GM21723 (cell line): ENCODE measurements at regions not wholly inside any gene's neighbourhood (a gene's known extent, or its start where the extent isn't known, plus 50 kb on each side); places are given as distances from the start of the nearest gene placed in this dataset.

ENCODE experiments used
- ATAC-seq: cut with Tn5 transposase; IDR thresholded peaks from one replicate; pipeline ENCODE4 v1.9.1; 2021; ENCODE audit warnings: mild to moderate bottlenecking, moderate library complexity; ENCODE audit not compliant: unreplicated experiment

DNA sequence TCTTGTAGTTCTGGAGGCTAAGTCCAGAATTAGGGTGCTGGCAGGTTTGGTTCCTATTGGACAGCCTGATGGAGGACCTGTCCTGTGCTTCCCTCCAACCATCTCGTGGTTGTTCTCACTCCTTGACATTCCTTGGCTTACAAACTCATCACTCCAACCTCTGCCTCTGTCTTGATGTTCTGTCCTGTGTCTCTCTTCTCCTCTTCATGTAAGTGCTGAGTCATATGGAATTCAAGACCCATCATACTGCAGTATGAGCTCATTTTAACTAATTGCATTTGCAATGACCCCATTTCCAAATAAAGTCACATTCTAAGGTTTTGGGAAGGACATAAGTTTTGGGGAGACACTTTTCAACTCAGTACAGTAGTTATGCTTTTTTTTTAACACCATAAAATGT is 374.7 kb downstream of the TRIB2 start:
- no peak for ATAC-seq

DNA sequence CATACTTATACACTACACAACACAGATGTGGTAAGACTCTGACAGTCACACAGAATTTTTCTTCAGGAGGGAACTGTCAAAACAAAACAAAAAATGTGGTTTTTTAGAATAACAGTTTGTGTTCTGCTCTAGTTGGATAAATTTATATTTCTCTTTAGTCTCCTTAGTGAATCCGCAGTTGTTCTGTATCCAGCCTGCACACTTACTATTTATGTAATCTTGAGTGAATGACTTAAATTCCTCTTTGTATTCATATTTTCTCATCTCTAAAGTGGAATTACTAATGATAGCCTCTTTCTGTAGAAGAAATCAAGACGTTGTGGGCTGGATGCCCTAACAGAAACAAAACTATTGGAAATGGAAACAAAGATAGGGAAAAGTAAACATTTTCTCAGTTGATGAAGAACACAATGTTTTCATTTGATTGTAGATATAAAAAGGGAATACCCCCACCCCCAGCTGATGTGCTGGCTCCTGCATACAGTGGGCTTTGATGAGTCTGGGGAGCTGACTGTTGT is 375.2 kb downstream of the TRIB2 start:
- ATAC-seq = no peak

DNA sequence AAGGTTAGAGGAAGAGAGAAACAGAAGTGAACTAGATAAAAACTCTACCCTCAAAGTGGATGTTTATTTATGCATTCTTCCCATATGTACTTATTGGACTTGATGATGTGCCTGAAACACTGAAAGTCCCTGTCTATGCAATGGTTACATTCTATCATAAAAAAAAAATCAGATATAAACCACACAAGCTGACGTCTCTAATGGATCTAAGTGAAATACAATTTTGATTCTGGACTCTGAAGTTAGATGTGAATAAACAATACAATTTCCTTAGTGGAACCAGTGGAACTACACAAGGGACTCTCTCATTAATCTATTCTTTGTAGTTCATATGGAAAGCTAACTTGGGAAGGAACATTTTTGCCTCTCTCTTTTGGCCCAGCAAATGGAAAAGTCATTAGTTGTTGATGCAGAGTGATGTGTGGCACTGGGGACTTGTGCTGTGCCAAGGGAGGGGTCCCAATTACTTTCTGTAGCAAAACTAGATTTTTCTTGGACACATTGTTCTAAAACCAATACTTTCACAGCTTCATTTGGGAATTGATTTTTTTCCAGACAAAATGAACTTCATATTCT is 376.8 kb downstream of the TRIB2 start:
- ATAC-seq = no peak

DNA sequence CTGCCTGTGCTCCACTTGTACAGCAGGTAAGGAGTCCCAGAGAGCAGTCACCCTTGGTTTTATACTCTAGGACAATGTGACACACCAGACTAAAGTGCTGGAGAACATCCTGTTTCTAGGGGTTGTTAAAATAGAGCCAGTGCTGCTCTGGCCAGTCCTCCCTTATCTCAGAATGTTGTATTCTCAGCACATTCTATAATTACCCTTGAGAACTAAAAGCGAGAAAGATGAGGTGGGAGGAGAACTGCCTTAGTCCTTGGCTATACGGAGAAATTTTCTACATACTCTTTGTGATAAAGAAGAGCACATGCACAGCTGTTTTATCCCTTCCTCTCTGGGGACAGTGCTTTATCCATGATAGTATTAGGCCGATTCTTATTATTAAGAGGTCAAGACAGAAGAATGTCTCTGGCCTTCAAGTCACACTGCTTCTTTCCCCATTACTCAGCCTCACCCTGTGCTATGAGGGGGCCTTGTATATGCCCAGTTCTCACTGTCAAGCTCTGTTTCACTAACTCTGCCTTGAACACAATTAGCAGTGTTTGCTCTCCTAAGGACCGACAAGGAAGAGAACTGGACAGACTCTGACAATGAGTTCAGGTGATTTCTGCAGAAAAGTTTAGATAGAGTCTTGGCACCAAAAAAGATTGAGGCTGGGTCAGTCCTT is 385.8 kb downstream of the TRIB2 start:
- no peak for ATAC-seq

DNA sequence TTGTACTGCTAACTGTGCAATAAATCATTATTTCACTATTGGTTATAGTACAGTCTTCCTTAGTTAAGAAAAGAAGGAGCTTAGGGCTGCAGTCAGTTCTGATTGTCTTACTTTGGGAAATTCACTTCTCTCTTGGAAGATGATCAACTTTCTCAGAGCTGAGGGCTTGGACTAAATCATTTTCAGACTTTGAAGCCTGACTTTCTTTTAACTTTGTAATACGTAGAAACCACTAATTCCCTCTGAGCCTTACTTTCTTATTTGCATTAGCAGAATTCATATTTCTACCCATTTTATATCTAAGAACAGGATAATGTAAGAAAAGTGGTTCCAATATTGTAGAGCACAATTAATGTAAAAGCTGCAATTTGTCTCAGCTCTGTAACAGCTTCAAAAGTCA is 386.4 kb downstream of the TRIB2 start:
- no peak for ATAC-seq

DNA sequence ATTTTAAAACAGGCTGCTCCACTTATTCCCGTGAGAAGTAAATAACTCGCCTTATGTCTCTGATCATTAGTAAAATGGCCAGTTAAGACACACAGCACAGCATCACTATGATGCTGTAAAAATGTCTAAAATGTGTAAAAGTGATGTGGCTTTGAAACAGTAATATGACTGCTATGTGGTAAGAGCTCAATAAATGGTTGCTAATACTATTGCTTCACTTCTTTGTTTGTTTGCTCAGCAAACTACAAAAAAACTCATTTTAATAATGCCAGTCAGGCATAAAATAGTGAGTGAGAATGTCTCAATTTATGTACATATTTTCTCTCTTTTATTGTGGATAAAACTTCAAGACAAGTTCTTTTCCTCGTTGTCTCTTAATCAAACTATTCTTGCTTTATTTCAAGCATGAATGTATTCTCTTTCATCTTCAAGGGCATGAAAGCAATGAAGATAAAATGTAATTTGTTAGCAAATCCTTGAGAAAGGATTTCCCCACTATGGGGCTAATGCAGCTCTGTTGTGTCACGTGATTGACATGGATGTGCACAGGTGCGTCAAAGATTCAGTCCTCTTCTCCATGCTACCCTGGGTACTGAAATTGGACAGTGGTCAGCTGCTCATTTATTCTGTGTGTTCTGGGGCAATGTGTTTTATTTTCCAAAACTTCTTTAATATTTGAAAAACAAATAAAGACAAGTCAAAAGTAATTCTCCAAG is 387.2 kb downstream of the TRIB2 start:
- no peak for ATAC-seq

DNA sequence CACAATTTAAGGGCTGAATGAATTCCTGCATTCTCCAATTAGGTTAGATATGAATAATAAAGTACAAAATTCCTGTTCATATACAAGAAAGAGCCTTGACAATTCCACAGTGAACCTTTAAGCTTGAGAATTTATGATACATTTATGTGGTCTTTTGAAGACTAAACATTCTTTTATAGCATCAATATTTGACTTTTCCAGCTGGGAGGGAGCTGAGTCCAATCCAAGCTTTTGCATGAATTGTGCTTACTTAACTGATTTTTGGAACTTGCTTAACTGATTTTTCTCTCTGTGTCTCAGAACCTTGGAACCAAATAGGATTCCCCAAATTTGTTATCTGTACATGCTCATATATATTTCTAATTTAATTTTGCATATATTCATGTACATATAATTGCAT is 388.0 kb downstream of the TRIB2 start:
- ATAC-seq = no peak

DNA sequence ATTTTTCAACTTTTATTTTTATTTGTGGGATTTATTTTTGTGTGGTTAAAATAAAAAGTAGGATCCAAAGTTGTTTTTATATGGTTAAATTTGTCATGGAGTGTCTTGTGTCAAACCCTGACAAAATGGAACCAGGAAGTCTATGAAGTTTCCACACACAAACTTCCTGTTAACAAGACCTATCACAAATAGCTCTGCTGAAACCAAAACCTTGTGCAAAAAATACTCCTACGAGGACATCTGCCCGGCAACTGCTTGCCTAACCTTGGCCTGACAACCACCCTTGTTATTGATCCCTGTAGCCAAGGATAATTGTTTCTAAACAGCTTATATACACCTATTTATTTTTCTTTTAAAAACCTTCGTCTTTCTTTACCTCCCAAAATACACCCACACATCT is 389.6 kb downstream of the TRIB2 start:
- ATAC-seq = no peak

DNA sequence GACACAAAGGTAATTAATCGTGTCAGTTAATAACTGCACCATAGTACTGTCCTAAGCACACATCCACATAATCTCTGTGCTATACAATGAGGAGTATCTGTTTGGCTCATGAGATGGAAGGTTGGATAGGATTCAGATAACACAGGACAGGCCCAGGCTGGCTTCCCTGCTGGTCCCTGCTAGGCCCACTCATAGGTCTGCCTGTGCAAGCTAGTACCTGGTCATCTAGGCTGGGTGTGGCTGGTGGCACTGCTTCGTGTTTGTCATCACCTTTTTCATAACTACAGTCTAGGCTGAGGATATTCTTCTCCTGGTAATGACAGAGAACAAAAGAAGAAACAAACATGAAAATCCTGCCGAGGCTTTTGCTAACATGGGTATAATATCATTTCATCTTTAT is 392.8 kb downstream of the TRIB2 start:
- ATAC-seq = no peak

DNA sequence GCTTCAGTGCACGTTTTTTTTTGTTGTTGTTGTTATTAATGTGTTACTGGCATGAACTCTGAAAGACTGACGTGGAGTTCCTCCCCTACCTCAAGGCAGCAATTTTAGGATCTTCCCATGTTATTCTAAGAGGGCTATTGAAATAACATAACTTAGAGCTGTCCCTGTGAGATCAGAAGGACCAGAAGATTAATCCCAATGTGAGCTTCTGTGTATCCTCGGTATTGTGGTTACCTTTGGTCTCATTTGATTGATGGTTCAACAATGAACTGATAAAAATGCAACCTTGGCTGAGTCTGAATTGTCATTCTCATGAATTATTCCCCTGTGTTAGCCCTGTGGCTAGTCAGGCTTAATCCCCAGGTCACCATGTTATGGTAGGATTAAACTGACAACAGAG is 394.1 kb downstream of the TRIB2 start:
- ATAC-seq = no peak

DNA sequence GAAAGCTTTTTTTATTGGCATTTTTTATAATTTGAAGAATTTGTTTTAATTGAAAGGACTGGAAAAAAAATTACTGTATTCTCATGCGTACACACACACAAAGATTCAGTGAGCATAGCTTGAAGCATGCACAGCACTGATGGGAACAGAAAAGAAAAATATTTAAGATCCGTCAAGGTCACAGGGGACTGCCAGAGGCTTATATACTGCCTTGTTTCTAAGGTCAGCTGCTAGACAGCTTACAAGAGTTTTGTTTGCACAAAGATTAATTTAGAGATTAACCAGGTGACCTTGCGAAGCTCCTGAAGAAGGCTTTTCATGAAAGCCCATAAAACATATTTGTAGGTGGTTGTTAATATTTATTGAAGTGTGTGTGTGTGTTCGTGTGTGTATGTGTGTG is 396.3 kb downstream of the TRIB2 start:
- no peak for ATAC-seq

DNA sequence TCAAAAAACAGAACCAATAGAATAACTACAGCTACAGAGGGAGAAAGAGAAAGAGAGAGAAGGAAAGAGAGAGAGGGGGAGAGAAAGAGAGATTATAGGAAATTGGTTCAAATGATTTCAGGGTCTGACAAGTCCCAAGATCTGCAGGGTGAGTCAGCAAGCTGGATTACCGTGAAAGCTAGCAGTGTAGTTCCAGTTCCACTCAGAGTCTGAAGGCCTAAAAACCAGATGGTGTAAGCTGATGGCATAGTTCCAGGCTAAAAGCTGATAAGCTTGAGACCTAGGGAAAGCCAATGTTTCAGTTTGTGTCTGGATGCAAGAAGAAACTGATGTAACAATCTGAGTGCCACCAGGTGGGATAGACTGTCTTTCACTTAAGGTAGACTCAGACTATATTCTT is 397.7 kb downstream of the TRIB2 start:
- ATAC-seq = no peak

DNA sequence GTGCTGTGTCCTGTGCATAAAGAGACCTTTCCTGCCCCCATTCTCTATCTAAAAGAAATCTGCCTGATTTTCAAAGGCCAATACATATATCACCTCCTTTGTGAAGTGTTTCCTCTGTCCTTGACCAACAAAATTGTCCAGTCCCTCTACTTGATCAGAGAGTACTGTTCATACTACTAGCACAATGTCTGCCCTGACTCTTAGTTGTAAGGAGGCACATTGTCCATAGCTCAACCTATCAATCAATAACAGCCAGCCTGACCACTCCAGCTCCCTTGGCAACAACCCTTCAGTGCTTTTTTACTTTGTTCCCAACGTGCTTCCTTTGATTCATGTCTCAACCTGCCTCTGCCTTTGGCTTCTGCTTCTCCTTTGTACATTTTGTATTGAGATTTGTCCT is 398.9 kb downstream of the TRIB2 start:
- no peak for ATAC-seq

DNA sequence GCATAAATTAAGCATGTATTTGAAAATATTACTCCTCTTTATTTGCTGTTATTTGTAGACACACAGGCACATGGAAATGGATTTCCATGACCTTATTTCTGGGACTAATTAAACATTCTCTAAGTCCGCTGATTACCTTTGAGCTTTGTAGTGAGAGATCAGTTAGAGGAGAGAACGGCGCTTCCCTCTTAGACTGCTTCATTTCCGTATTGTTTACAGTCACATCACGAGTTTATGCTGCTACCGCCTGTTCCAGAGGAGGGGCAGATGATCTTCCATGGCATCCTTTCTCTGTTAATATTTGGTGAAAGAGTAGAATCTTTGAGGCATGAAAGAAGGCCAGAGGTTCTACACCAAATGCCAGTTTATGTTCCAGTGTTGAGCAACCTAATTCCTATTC is 404.4 kb downstream of the TRIB2 start:
- no peak for ATAC-seq

DNA sequence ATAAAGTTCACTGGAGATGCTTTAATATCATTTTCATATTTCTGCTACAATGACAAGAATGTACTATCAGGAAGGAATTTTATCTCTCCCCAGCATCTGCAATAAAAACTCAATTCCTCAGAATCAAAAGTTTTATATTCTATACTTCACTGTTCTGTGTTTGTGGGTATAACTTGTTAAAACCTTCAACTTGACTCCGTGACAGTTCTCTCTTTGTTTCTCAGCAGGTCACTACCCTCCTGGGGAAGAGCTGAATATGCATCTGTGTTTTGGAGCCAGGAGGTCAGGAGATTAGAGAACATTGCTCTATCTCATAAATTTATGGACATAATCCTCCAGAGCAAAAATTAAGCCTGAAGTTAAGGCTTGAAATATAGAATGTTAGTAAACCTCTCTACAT is 411.4 kb downstream of the TRIB2 start:
- no peak for ATAC-seq

DNA sequence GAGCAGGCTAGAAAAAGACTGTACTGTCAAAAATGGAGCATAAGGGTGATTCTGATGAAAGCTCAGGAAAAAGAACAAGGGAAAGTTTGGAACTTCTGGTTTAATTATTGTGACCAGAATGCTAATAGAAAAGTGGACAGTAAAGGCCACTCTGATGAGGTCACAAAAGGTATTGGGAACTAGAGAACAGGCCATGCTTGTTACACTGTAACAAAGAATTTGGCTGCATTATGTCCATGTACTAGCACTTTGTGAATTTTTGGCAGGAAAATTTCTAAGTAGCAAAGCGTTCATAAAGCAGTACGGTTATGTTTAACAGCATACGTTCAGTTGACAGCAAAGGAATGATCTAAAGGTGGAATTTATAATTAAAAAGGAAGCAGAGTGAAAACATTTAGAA is 418.6 kb downstream of the TRIB2 start:
- ATAC-seq = no peak

DNA sequence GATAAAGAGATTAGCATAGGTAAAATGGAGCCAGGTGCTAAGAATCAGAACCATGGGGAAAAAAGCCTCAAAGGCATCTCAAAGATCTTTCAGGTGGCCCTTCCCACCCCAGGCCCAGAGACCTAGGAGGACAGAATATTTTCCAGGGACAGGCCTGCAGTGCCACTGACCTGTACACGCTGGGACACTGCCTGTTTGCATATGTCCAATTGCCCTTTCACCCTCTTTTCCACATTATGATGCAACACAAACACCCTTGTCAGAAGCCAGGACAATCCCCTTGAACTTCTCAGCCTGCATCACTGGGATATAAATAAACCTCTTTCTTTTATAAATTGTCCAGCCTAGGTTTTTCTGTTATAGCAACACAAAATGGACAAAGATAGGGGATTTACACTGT is 419.1 kb downstream of the TRIB2 start:
- no peak for ATAC-seq

DNA sequence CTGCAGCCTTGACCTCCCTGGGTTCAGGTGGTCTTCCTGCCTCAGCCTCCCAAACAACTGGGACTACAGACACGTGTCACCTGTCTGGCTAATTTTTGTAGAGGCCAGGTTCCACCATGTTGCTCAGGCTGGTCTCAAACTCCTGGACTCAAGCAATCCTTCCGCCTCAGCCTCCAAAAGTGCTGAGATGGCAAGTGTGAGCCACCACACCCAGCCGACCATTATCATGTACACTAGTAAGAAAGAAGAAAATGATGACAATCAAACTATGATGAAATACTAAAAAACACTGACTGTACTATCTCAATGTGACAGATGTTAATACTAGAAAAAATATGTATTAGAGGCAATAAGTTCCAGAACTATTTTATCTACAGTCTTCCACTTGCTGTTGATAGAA is 420.9 kb downstream of the TRIB2 start:
- no peak for ATAC-seq

DNA sequence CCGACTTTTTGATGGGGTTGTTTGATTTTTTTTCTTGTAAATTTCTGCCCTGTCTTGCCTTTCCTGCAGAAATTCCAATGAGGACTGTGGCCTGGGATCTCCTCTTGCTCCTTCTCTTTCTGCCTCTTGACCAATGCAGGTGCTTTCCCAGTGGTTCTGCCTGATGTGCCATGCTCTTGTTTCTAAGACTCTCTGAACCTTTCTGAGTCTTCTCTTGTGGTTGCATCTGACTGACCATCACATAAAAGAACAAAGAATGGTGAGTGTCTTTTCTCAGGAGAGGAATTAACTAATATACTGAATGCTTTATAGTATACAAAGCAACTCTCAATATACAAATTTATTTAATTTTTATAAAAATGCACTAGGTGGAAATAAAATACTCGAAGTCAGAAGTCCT is 424.6 kb downstream of the TRIB2 start:
- no peak for ATAC-seq

DNA sequence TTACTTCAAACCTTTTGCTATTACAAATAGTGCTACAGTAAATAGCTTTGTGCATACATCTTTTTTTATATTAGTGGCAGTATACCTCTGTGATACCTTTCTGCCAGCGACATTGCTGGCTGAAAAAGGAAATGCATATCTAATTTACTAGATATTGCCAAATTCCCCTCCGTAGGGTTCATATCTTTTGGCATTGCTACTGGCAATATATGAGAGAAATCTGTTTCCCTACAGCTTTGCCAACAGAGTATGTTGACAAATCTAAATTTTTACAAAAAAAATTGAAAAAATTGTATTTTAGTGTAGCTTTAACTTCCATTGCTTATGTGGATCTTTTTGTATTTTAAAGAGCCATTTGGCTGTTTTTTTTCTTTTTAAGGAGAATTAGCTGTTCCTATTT is 426.7 kb downstream of the TRIB2 start:
- ATAC-seq = no peak

DNA sequence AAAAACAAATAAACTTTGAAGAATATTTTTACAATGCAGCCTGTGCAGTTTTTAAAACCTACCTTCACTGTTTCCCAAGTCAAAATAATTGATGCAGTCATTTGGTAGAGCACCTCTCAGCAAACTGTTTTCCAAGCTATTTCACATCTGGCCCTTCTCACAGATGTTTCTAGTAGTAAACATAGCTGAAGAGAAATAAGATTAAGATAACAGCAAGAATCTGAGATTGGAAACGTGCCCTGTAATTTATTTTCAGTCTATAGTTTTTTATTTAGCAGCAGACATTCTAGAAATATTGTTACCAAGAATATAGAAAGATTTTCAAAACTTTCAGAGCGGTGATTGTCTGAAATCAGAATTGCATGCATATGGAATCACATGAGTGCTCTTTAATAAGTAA is 440.2 kb downstream of the TRIB2 start:
- no peak for ATAC-seq

DNA sequence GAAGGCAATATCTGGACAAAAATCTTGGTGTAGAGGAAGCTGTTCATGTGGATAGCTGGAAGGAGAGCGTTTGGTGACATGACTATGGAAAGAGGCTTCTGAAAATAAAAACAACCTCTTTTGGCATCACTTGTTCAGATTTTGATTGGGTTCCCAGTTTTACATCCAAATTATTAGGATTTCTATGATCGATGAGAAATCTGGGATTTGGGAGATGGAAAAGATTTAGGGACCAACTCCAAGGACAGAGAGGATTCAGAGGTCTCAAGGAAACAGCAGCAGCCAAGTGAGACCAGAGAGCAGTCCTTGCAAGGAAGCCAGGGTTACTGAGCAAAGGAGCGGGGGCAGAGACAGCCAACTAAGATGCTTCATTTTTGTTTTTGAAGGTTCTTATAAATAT is 441.7 kb downstream of the TRIB2 start:
- ATAC-seq = no peak
